WERI-Rb-1 (cell line): ENCODE measurements at regions not wholly inside any gene's neighbourhood (a gene's known extent, or its start where the extent isn't known, plus 50 kb on each side); places are given as distances from the start of the nearest gene placed in this dataset.

Experiments used
- DNase-seq: peaks from one replicate; pipeline ENCODE4 v3.0.0-alpha.2; 2020
- H3K27ac ChIP-seq: fragments of 250-450 bp; sonication (Bioruptor Pico); 2 replicates; pipeline ENCODE4 v1.5.1; 2020; ENCODE audit warnings: mild to moderate bottlenecking, moderate library complexity
- H3K27me3 ChIP-seq: fragments of 250-450 bp; sonication (Bioruptor Pico); 2 replicates; pipeline ENCODE4 v1.5.1; 2021; ENCODE audit warnings: mild to moderate bottlenecking, low read depth, moderate library complexity; ENCODE audit not compliant: insufficient read depth, severe bottlenecking
- H3K36me3 ChIP-seq: fragments of 250-450 bp; sonication (Bioruptor Pico); 2 replicates; pipeline ENCODE4 v1.5.1; 2020; ENCODE audit warnings: mild to moderate bottlenecking, moderate library complexity
- H3K4me3 ChIP-seq: 2 replicates; pipeline ENCODE4 v1.5.1; 2011; ENCODE audit warnings: low read depth, mild to moderate bottlenecking, control low read depth, low read length
- H3K9me3 ChIP-seq: fragments of 250-450 bp; sonication (Bioruptor Pico); 2 replicates; pipeline ENCODE4 v1.5.1; 2021; ENCODE audit warnings: mild to moderate bottlenecking, moderate library complexity; ENCODE audit not compliant: severe bottlenecking
- CTCF ChIP-seq: IDR thresholded peaks from 2 replicates; pipeline ENCODE4 v1.5.1; 2011; ENCODE audit warnings: low read depth, mild to moderate bottlenecking, control low read depth, inconsistent platforms, low read length

- no peak for TF ChIP-seq CTCF
- no peak for DNase-seq
- H3K27ac ChIP-seq, result no peak overlapping the region
- no peaks in the 10 kb centered on the region for H3K9me3 ChIP-seq
- H3K36me3 ChIP-seq, result no peaks in the 10 kb centered on the region
- H3K4me3 ChIP-seq, result no peak overlapping the region
- H3K27me3 ChIP-seq, result peaks cover 68% of the 10 kb centered on the region
These were observed 464.7 kb downstream of the DMRT2 start for GRCh38 chr9:1514776-1515363.

- H3K27ac ChIP-seq, result no peak overlapping the region
- H3K36me3 ChIP-seq, result no peaks in the 10 kb centered on the region
- no peak for DNase-seq
- H3K4me3 ChIP-seq, result no peak overlapping the region
- H3K27me3 ChIP-seq, result peaks cover 68% of the 10 kb centered on the region
- H3K9me3 ChIP-seq, result no peaks in the 10 kb centered on the region
- no peak for TF ChIP-seq CTCF
These were observed 465.4 kb downstream of the DMRT2 start for GRCh38 chr9:1515557-1515956.

- H3K9me3 ChIP-seq, result no peaks in the 10 kb centered on the region
- H3K27me3 ChIP-seq, result peaks cover 69% of the 10 kb centered on the region
- H3K27ac ChIP-seq, result no peak overlapping the region
- no peak for DNase-seq
- H3K4me3 ChIP-seq, result no peak overlapping the region
- no peaks in the 10 kb centered on the region for H3K36me3 ChIP-seq
- no peak for TF ChIP-seq CTCF
These were observed 471.4 kb downstream of the DMRT2 start for GRCh38 chr9:1521547-1521946.

- H3K9me3 ChIP-seq, result no peaks in the 10 kb centered on the region
- no peaks in the 10 kb centered on the region for H3K36me3 ChIP-seq
- no peak overlapping the region for H3K27ac ChIP-seq
- no peak for DNase-seq
- H3K4me3 ChIP-seq, result no peak overlapping the region
- peaks cover 74% of the 10 kb centered on the region for H3K27me3 ChIP-seq
- no peak for TF ChIP-seq CTCF
These were observed 472.1 kb downstream of the DMRT2 start for GRCh38 chr9:1522219-1522767.

GRCh38 chr9:1528456-1528855, 478.3 kb downstream of the DMRT2 start:
- H3K9me3 ChIP-seq, result no peaks in the 10 kb centered on the region
- no peaks in the 10 kb centered on the region for H3K36me3 ChIP-seq
- no peak for TF ChIP-seq CTCF
- H3K27ac ChIP-seq, result no peak overlapping the region
- no peak for DNase-seq
- H3K4me3 ChIP-seq, result no peak overlapping the region
- peaks cover 58% of the 10 kb centered on the region for H3K27me3 ChIP-seq

- DNase-seq, result no peak
- peaks cover 48% of the 10 kb centered on the region for H3K27me3 ChIP-seq
- H3K9me3 ChIP-seq, result no peaks in the 10 kb centered on the region
- TF ChIP-seq CTCF, result no peak
- no peaks in the 10 kb centered on the region for H3K36me3 ChIP-seq
- H3K4me3 ChIP-seq, result no peak overlapping the region
- no peak overlapping the region for H3K27ac ChIP-seq
These were observed 480.5 kb downstream of the DMRT2 start for GRCh38 chr9:1530696-1531095.
